Heart left ventricle (tissue), 16 donors: ENCODE measurements at regions not wholly inside any gene's neighbourhood (a gene's known extent, or its start where the extent isn't known, plus 50 kb on each side); places are given as distances from the start of the nearest gene placed in this dataset.

Source experiments
- ATAC-seq, 4 donors: fragments of 200-7000 bp; cut with Tn5 transposase; one replicate each; pipeline ENCODE4 v1.9.1; 2020 to 2022; ENCODE audit warnings: moderate library complexity in 4 of 4, mild to moderate bottlenecking in 3 of 4, moderate number of reproducible peaks in 1 of 4
- DNase-seq, 5 donors: peaks; one replicate each; pipeline ENCODE4 v3.0.0-alpha.2; 2020
- H3K27ac ChIP-seq, 12 donors: fragments of 200-600 bp; sonication (generic) in 4 of 12; one replicate each; pipeline versions ENCODE4 v1.5.0 to v1.8.0; 2016 to 2022; ENCODE audit warnings: mild to moderate bottlenecking in 2 of 12
- H3K27me3 ChIP-seq, 9 donors: fragments of 200-600 bp; sonication (generic) in 2 of 9; one replicate each; pipeline versions ENCODE4 v1.5.1 to v1.8.0; 2016 to 2022; ENCODE audit warnings: mild to moderate bottlenecking in 3 of 9
- H3K36me3 ChIP-seq, 9 donors: fragments of 200-600 bp; sonication (generic) in 2 of 9; one replicate each; pipeline versions ENCODE4 v1.5.0 to v1.8.0; 2018 to 2022; ENCODE audit warnings: mild to moderate bottlenecking in 2 of 9
- H3K4me1 ChIP-seq, 12 donors: fragments of 200-600 bp; sonication (generic) in 4 of 12; one replicate each; pipeline versions ENCODE4 v1.5.0 to v1.8.0; 2016 to 2022; ENCODE audit warnings: mild to moderate bottlenecking in 3 of 12
- H3K4me3 ChIP-seq, 12 donors: fragments of 200-600 bp; sonication (generic) in 4 of 12; one replicate each; pipeline versions ENCODE4 v1.5.0 to v1.8.0; 2017 to 2022; ENCODE audit warnings: mild to moderate bottlenecking in 9 of 12, moderate library complexity in 4 of 12
- H3K9me3 ChIP-seq, 12 donors: fragments of 200-600 bp; sonication (generic) in 4 of 12; one replicate each; pipeline versions ENCODE4 v1.5.0 to v1.8.0; 2016 to 2022; ENCODE audit warnings: mild to moderate bottlenecking in 1 of 12
- POLR2A ChIP-seq, 2 donors: fragments of 450-650 bp; IDR thresholded peaks; one replicate each; pipeline ENCODE4 v1.6.1; 2017; ENCODE audit warnings: antibody characterized with exemption in 2 of 2, mild to moderate bottlenecking in 2 of 2, moderate library complexity in 2 of 2
- WGBS, 4 donors: extraction: QIAGEN DNeasy Blood & Tissue Kit in 2 of 4; methylation state at CpG; one replicate each; pipeline versions ENCODE4 v1.1.5 to v1.1.7; 2013 to 2018; 5-methylcytosine and 5-hydroxymethylcytosine counted together
- intact Hi-C, 10 donors: fragments of 100-400 bp; cut with DNase I; formaldehyde crosslinking; loops; one replicate each; pipeline versions ENCODE4 v1.11.1 to v1.14.2; 2022
- TF ChIP-seq, protein P1 (sequence below), 12 donors: fragments of 200-600 bp; sonication (generic) in 4 of 12; IDR thresholded peaks; one replicate each; pipeline versions ENCODE4 v1.5.0 to v1.8.0; 2018 to 2022; ENCODE audit warnings: antibody characterized with exemption in 12 of 12, mild to moderate bottlenecking in 5 of 12
- donor health status: ischemic (EF 13 %, LVEDD 7.1; RV severe dilation, severe dysfunction).
- donor health status: healthy with polysubstance abuse.
- donor health status: DM: no; HTN: yes; CAD: no.
- donor health status: DM: no; HTN: no; CAD: no.
- donor health status: ischemic (EF 25% LVEDD 6.9; RV normal size, moderate dysfunction).
- donor health status: ischemic (EF 25% LVEDD 5.7; RV mildly dilated, moderate dysfunction).
- donor health status: healthy.
- donor health status: DM: yes; HTN: yes; CAD: no.
- donor health status: ischemic (EF 35%, LVEDD 5.7; RV mildly dilated, moderate dysfunction).
- donor health status: nonischemic (EF 11% LVEDD 7.7; RV severe dilation, severe dysfunction).
- donor health status: DM: yes; HTN: yes; CAD: no.
- donor health status: PGD.
- donor health status: ischemic (EF 29% LVEDD 5.4; RV normal size, mild dysfunction).
- donor health status: nonischemic (EF 23%, LVEDD 6.1; RV moderate dilation, normal function).

DNA sequence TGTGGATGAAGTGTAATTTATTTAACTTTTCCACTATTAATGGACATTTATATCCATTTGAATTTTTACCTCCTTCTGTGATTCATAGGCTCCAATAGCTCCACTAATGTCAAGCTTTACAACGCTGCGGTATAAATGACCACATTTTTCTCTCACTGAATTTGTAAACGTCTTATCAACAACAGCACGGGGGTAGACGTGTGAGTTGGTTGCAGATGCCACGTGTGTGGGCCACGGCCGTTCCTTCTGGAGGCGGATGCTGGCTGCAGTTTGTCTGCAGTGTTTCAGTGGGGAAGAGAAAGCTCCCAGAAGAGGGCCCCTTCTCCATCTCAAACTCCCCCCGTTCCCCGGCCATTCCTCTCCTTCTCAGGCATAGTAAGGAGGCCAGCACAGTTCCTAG, 68.2 kb upstream of the XYLT1 start:
- 69 to 78% (median 72%) methylated on average over 11 of the region's 11 CpGs for WGBS, 4 donors
- DNase-seq = no peak
- intact Hi-C loops = no loop called here
- no peak overlapping the region for H3K27ac ChIP-seq
- TF ChIP-seq, protein P1, sequence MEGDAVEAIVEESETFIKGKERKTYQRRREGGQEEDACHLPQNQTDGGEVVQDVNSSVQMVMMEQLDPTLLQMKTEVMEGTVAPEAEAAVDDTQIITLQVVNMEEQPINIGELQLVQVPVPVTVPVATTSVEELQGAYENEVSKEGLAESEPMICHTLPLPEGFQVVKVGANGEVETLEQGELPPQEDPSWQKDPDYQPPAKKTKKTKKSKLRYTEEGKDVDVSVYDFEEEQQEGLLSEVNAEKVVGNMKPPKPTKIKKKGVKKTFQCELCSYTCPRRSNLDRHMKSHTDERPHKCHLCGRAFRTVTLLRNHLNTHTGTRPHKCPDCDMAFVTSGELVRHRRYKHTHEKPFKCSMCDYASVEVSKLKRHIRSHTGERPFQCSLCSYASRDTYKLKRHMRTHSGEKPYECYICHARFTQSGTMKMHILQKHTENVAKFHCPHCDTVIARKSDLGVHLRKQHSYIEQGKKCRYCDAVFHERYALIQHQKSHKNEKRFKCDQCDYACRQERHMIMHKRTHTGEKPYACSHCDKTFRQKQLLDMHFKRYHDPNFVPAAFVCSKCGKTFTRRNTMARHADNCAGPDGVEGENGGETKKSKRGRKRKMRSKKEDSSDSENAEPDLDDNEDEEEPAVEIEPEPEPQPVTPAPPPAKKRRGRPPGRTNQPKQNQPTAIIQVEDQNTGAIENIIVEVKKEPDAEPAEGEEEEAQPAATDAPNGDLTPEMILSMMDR (IDR thresholded peaks at IDR 0.05) = no peak
- no peak for TF ChIP-seq POLR2A (IDR thresholded peaks at IDR 0.05)
- H3K36me3 ChIP-seq = no peaks in the 10 kb centered on the region
- peaks cover 0 to 17% (median 3%) of the 10 kb centered on the region in 9 donors for H3K27me3 ChIP-seq
- no peak for ATAC-seq
- H3K9me3 ChIP-seq = no peaks in the 10 kb centered on the region
- H3K4me3 ChIP-seq = no peak overlapping the region
- H3K4me1 ChIP-seq = no peaks in the 10 kb centered on the region

- peaks cover 0 to 9% (median 0%) of the 10 kb centered on the region in 9 donors for H3K27me3 ChIP-seq
- intact Hi-C loops = no loop called here
- H3K27ac ChIP-seq = no peak overlapping the region
- ATAC-seq = no peak
- WGBS, 4 donors = 57 to 68% (median 63%) methylated on average over 8 of the region's 8 CpGs
- H3K36me3 ChIP-seq = no peaks in the 10 kb centered on the region
- peaks cover 0 to 6% (median 0%) of the 10 kb centered on the region in 12 donors for H3K9me3 ChIP-seq
- H3K4me1 ChIP-seq = no peaks in the 10 kb centered on the region
- H3K4me3 ChIP-seq = no peak overlapping the region
- TF ChIP-seq POLR2A (IDR thresholded peaks at IDR 0.05) = no peak
- TF ChIP-seq, protein P1 (IDR thresholded peaks at IDR 0.05) = no peak
- no peak for DNase-seq
These were observed 61.7 kb upstream of the XYLT1 start for GRCh38 chr16:17532338-17532995.

- Histone ChIP-seq H3K9me3 (peaks cover 0 to 6% (median 0%) of the 10 kb centered on the region in 12 donors), H3K4me1 (no peaks in the 10 kb centered on the region), H3K36me3 (no peaks in the 10 kb centered on the region), H3K27me3 (peaks cover 0 to 4% (median 0%) of the 10 kb centered on the region in 9 donors), H3K27ac (no peak overlapping the region), H3K4me3 (peak overlapping the region in 1 of 12 donors; percentile 15)
- no peak for TF ChIP-seq POLR2A (IDR thresholded peaks at IDR 0.05)
- TF ChIP-seq, protein P1 (IDR thresholded peaks at IDR 0.05) = no peak
- 68 to 80% (median 74%) methylated on average over 6 of the region's 6 CpGs for WGBS, 4 donors
- ATAC-seq (no peak), DNase-seq (no peak)
- intact Hi-C loops = loop anchor here in 1 of 10 donors (10.0 kb wide), 1 partner anchor 65 kb away; no protein-coding TSS in a partner anchor
These were observed 59.4 kb upstream of the XYLT1 start for GRCh38 chr16:17529982-17530760.
